ENCODE measurements at regions not wholly inside any gene's neighbourhood (a gene's known extent, or its start where the extent isn't known, plus 50 kb on each side); places are given as distances from the start of the nearest gene placed in this dataset.

DNA sequence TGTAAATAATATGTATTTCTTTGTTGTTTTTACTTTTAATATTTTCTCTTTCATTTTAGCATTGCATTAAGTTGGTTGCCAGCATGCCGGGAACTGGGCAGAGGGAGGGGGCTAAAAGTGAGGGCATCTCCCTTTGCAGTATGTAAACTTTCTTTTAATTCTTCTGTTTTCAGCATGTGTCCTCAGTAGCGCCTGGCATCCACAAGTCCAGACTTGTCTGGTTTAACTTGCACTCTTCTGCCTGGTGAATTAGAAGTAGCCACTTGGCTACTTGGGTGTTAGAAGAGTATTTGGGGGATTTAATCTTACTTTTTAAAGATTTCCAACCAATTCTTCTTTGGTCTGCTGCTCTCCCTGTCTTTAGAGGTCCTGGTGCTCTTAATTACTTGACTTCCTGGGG, 117.2 kb upstream of the SCAF11 start:
- TF ChIP-seq, protein P1, sequence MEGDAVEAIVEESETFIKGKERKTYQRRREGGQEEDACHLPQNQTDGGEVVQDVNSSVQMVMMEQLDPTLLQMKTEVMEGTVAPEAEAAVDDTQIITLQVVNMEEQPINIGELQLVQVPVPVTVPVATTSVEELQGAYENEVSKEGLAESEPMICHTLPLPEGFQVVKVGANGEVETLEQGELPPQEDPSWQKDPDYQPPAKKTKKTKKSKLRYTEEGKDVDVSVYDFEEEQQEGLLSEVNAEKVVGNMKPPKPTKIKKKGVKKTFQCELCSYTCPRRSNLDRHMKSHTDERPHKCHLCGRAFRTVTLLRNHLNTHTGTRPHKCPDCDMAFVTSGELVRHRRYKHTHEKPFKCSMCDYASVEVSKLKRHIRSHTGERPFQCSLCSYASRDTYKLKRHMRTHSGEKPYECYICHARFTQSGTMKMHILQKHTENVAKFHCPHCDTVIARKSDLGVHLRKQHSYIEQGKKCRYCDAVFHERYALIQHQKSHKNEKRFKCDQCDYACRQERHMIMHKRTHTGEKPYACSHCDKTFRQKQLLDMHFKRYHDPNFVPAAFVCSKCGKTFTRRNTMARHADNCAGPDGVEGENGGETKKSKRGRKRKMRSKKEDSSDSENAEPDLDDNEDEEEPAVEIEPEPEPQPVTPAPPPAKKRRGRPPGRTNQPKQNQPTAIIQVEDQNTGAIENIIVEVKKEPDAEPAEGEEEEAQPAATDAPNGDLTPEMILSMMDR (IDR thresholded peaks at IDR 0.05) = no peak
- TF ChIP-seq POLR2AphosphoS5 (IDR thresholded peaks at IDR 0.05) (no peak), POLR2A (IDR thresholded peaks at IDR 0.05; ENCODE audit: low read depth) (no peak)

Measured in esophagus muscularis mucosa (tissue), 3 donors.